ENCODE measurements at regions not wholly inside any gene's neighbourhood (a gene's known extent, or its start where the extent isn't known, plus 50 kb on each side); places are given as distances from the start of the nearest gene placed in this dataset.

GRCh38 chr7:18444826-18445225 is 50.7 kb upstream of the HDAC9 start:
- Histone ChIP-seq H2BK15ac (ENCODE audit: low read depth, low read length) (no peak overlapping the region), H3K4me2 (ENCODE audit: low read depth, low read length) (no peak overlapping the region), H4K5ac (ENCODE audit: low read depth, low read length) (no peak overlapping the region), H3K9me1 (ENCODE audit: insufficient read depth, low read length) (no peaks in the 10 kb centered on the region), H3K27ac (ENCODE audit: insufficient read depth, low read length) (no peak overlapping the region), H3K14ac (replicated peaks; ENCODE audit: low read depth, low read length) (no peak overlapping the region), H4K8ac (ENCODE audit: low read depth in 2 of 2, low read length in 2 of 2) (no peak overlapping the region), H3K4ac (ENCODE audit: low read depth, low read length) (no peak overlapping the region), H3K9me3 (ENCODE audit: control insufficient read depth, insufficient read depth, low read length) (no peaks in the 10 kb centered on the region), H2AK5ac (ENCODE audit: low read depth, low read length) (no peak overlapping the region), H3K4me1 (ENCODE audit: control insufficient read depth, insufficient read depth, low read length) (no peaks in the 10 kb centered on the region), H3K56ac (ENCODE audit: extremely low read depth, insufficient read depth, low read length) (no peak overlapping the region), H2BK20ac (ENCODE audit: low read depth, low read length) (no peak overlapping the region), H3K23ac (ENCODE audit: low read depth, low read length) (no peak overlapping the region), H3K27me3 (ENCODE audit: control insufficient read depth, insufficient read depth, low read length) (no peaks in the 10 kb centered on the region), H2BK120ac (ENCODE audit: low read depth, low read length) (no peak overlapping the region), H3K9ac (ENCODE audit: low read depth, low read length) (no peak overlapping the region), H4K20me1 (ENCODE audit: insufficient read depth, low read length) (no peaks in the 10 kb centered on the region), H3K4me3 (ENCODE audit: insufficient read depth, low read depth, low read length) (no peak overlapping the region), H3K18ac (ENCODE audit: low read depth, low read length) (no peak overlapping the region), H3K36me3 (ENCODE audit: control insufficient read depth, insufficient read depth, low read length) (no peaks in the 10 kb centered on the region), H2AK9ac (replicated peaks; ENCODE audit: low read depth, low read length, poor library complexity) (no peak overlapping the region), H4K91ac (ENCODE audit: insufficient read depth, low read depth, low read length) (no peak overlapping the region), H2BK5ac (ENCODE audit: low read depth, low read length, poor library complexity, severe bottlenecking) (no peak overlapping the region), H2AFZ (replicated peaks; ENCODE audit: low read length, poor library complexity) (no peak overlapping the region), H3K79me1 (ENCODE audit: low read depth in 1 of 2, low read length in 2 of 2) (no peaks in the 10 kb centered on the region)
- ATAC-seq (ENCODE audit: low read depth) (no peak), DNase-seq (no peak)
- no peak for TF ChIP-seq BHLHE40 (IDR thresholded peaks at IDR 0.05; ENCODE audit: low read depth, low read length)
- TF ChIP-seq CTCF (conservative IDR thresholded peaks at IDR 0.05; ENCODE audit: low read depth, low read length): no peak
- no peak for TF ChIP-seq RAD21 (IDR thresholded peaks at IDR 0.05; ENCODE audit: low read length)
- TF ChIP-seq MAZ (IDR thresholded peaks at IDR 0.05; ENCODE audit: borderline replicate concordance, low read depth, low read length): no peak
- TF ChIP-seq ELK1 (IDR thresholded peaks at IDR 0.05; ENCODE audit: borderline replicate concordance, low read depth, low read length): no peak
- no peak for TF ChIP-seq RCOR1 (IDR thresholded peaks at IDR 0.05; ENCODE audit: insufficient replicate concordance, low read length)
- in situ Hi-C loops (cut with MboI; ENCODE audit: low sequenced_read_pairs): no loop called here
- dilution Hi-C loops (cut with HindIII; ENCODE audit: low sequenced_read_pairs, unreplicated experiment): no loop called here
- ChIA-PET POLR2A (ENCODE audit: unreplicated experiment) (no interaction called here), CTCF (no interaction called here)
- BruUV-seq (replicated peaks): no TSS peak
- intact Hi-C loops (cut with micrococcal nuclease): no loop called here
- no CpG with 5 or more reads among the region's 1 CpG for WGBS, 2 experiments (ENCODE audit: extremely low coverage in 2 of 2, insufficient read length in 1 of 2)

Measured in IMR-90 (cell line).